ENCODE measurements at regions not wholly inside any gene's neighbourhood (a gene's known extent, or its start where the extent isn't known, plus 50 kb on each side); places are given as distances from the start of the nearest gene placed in this dataset.

- TF ChIP-seq CTCF (IDR thresholded peaks at IDR 0.05) = no peak
- TF ChIP-seq POLR2A (IDR thresholded peaks at IDR 0.05) = no peak
These were observed 302.6 kb upstream of the C1orf87 start for GRCh38 chr1:60376196-60376595.

Data from thyroid gland (tissue), 4 donors.